ENCODE measurements at regions not wholly inside any gene's neighbourhood (a gene's known extent, or its start where the extent isn't known, plus 50 kb on each side); places are given as distances from the start of the nearest gene placed in this dataset.

- Histone ChIP-seq H3K27me3 (ENCODE audit: insufficient read depth, poor library complexity, severe bottlenecking) (no peaks in the 10 kb centered on the region), H3K4me3 (replicated peaks; ENCODE audit: insufficient read depth, low read length) (no peak overlapping the region), H3K27ac (replicated peaks) (no peak overlapping the region)
- TF ChIP-seq SPI1 (IDR thresholded peaks at IDR 0.05; ENCODE audit: borderline replicate concordance, low read depth): no peak
- no peak for TF ChIP-seq CTCF (IDR thresholded peaks at IDR 0.05; ENCODE audit: insufficient read depth, low read length)
- TF ChIP-seq GABPA (IDR thresholded peaks at IDR 0.05; ENCODE audit: low read depth): no peak
- no peak for TF ChIP-seq REST (IDR thresholded peaks at IDR 0.05; ENCODE audit: insufficient replicate concordance, low read depth)
- TF ChIP-seq POLR2AphosphoS5 (IDR thresholded peaks at IDR 0.05; ENCODE audit: low read depth): no peak
- DNase-seq (ENCODE audit: low read depth in 1 of 2, low spot score in 1 of 2): no peak
These were observed 253.3 kb downstream of the ARL6IP6 start for GRCh38 chr2:152971685-152972084.

- DNase-seq (ENCODE audit: low read depth in 1 of 2, low spot score in 1 of 2): no peak
- TF ChIP-seq POLR2AphosphoS5 (IDR thresholded peaks at IDR 0.05; ENCODE audit: low read depth): no peak
These were observed 244.0 kb downstream of the ARL6IP6 start for GRCh38 chr2:152962446-152962845.

GRCh38 chr2:152961351-152961750 lies 242.9 kb downstream of the ARL6IP6 start:
- Histone ChIP-seq H3K27ac (replicated peaks) (no peak overlapping the region), H3K27me3 (ENCODE audit: insufficient read depth, poor library complexity, severe bottlenecking) (no peaks in the 10 kb centered on the region), H3K4me3 (replicated peaks; ENCODE audit: insufficient read depth, low read length) (no peak overlapping the region)
- no peak for DNase-seq (ENCODE audit: low read depth in 1 of 2, low spot score in 1 of 2)
- TF ChIP-seq POLR2AphosphoS5 (IDR thresholded peaks at IDR 0.05; ENCODE audit: low read depth): no peak
- TF ChIP-seq SPI1 (IDR thresholded peaks at IDR 0.05; ENCODE audit: borderline replicate concordance, low read depth): no peak
- no peak for TF ChIP-seq REST (IDR thresholded peaks at IDR 0.05; ENCODE audit: insufficient replicate concordance, low read depth)
- TF ChIP-seq GABPA (IDR thresholded peaks at IDR 0.05; ENCODE audit: low read depth): no peak
- no peak for TF ChIP-seq CTCF (IDR thresholded peaks at IDR 0.05; ENCODE audit: insufficient read depth, low read length)

More at GRCh38 chr2:152962446-152962845, 244.0 kb downstream of the ARL6IP6 start:
- Histone ChIP-seq H3K4me3 (replicated peaks; ENCODE audit: insufficient read depth, low read length) (no peak overlapping the region), H3K27me3 (ENCODE audit: insufficient read depth, poor library complexity, severe bottlenecking) (no peaks in the 10 kb centered on the region), H3K27ac (replicated peaks) (no peak overlapping the region)

- no peak for TF ChIP-seq CTCF (IDR thresholded peaks at IDR 0.05; ENCODE audit: insufficient read depth, low read length)
- TF ChIP-seq REST (IDR thresholded peaks at IDR 0.05; ENCODE audit: insufficient replicate concordance, low read depth): peak; percentile 95
- no peak for DNase-seq (ENCODE audit: low read depth in 1 of 2, low spot score in 1 of 2)
- H3K27me3 ChIP-seq (ENCODE audit: insufficient read depth, poor library complexity, severe bottlenecking): no peaks in the 10 kb centered on the region
- no peak overlapping the region for H3K4me3 ChIP-seq (replicated peaks; ENCODE audit: insufficient read depth, low read length)
- no peak overlapping the region for H3K27ac ChIP-seq (replicated peaks)
These were observed 231.7 kb downstream of the ARL6IP6 start for GRCh38 chr2:152950126-152950525.

Measured in HL-60 (cell line).